ENCODE measurements at regions not wholly inside any gene's neighbourhood (a gene's known extent, or its start where the extent isn't known, plus 50 kb on each side); places are given as distances from the start of the nearest gene placed in this dataset.

DNA sequence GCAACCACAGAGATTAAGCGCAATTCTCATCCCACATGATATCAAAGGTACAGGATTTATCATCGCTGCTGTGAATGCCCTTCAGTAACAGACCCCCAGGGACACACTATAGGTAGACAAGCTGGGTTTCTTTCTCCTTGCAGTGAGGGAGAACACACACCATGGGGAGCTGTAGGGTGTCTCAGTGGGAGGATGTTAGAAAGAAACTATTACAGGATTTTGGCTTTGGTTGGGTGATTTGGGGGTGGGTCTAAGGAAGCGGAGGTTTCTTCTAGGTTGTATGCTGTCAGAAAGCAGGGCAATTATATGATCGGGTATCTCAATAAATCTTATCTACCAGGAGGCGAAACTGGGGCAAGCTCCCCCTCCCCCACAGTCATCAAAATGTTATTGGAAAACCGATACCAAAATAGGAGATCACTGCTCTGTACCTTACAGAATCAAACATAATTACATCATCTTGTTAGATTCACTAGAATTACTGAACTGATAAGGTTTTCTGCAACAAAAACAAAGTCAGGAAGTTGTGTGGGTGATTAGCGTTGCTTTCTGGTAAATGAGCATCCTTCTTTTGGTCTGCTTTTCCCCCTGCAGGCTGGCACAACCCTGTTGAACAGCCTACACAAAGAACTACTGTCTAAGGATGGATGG is 209.7 kb downstream of the TEX36 start:
- H3K4me3 Mint-ChIP-seq, result no peak overlapping the region
- H3K9me3 Mint-ChIP-seq, result no peaks in the 10 kb centered on the region
- no peaks in the 10 kb centered on the region for H3K27me3 Mint-ChIP-seq (ENCODE audit: low read depth)
- H3K36me3 Mint-ChIP-seq (ENCODE audit: low read depth), result no peaks in the 10 kb centered on the region
- H3K4me1 Mint-ChIP-seq (ENCODE audit: low read depth), result peaks cover 2% of the 10 kb centered on the region
- H3K27ac Mint-ChIP-seq, result no peak overlapping the region

DNA sequence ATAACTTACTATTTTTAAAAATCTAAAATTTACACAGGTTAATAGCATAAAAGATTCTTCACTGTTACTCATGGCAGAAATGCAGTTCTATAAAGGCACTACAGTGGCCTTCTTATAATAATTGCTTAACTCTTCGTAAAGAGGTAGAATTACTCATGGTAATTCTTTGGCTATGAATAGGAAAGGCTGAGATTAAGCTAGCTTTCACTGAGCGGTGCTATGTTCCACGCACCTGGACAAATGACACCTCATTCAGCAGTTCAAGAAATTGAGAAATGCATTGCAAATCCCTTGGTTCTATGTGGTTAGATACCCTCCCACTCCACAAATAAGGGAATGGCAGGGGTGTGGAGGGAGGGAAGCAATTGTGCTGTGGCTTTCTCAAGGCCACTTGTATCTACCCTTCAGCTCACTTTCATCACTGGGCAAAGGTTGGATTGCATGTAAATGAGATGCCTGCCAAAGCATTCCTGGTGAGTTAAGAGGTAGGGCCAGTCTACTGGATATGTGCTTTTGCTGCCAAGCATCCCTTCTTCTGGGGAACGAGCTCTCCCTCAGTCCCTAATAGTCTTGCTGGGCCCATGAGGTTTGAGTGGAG is 210.9 kb downstream of the TEX36 start:
- Mint-ChIP-seq H3K4me3 (no peak overlapping the region), H3K27me3 (ENCODE audit: low read depth) (no peaks in the 10 kb centered on the region), H3K27ac (no peak overlapping the region), H3K36me3 (ENCODE audit: low read depth) (no peaks in the 10 kb centered on the region), H3K4me1 (ENCODE audit: low read depth) (peaks cover 2% of the 10 kb centered on the region), H3K9me3 (no peaks in the 10 kb centered on the region)

DNA sequence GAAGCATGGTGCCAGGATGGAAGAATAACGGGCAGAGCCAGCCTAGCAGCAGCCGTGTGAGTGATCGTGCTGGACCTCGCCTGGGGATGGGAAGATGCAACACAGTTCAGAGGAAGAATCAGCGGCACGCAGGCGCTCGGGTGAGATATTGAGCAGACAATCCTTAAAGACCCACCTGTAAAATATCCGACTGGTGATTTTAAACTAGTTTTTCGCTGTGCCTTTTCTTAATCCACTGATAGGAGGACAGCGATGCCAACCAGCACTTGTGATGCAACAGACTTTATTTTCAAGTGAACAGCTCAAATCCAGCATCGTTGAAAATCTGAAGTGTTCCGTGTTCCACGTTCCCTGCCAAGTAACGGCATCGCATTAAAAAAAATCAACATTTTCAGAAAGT is 214.7 kb downstream of the TEX36 start:
- no peak overlapping the region for H3K27ac Mint-ChIP-seq
- no peak overlapping the region for H3K4me3 Mint-ChIP-seq
- no peaks in the 10 kb centered on the region for H3K36me3 Mint-ChIP-seq (ENCODE audit: low read depth)

DNA sequence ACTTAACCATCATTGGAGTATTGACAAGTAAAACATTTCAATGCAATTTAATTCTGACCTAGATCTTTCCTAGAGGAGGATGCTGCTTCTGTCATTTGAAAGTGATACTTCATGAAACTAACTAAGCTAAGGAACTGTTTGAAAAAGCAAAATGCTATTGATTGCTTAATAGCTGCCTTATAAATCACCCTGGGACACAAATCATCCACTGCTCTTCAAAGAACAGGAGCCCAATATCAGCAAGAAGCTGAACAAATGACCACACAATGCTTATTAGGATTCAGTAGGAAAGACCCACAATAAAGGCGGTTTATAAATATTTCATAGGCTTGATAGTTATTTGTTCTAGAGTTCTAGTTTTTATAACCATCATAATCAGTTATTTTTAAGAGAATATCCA is 216.3 kb downstream of the TEX36 start:
- no peaks in the 10 kb centered on the region for H3K9me3 Mint-ChIP-seq
- no peak overlapping the region for H3K4me3 Mint-ChIP-seq
- no peaks in the 10 kb centered on the region for H3K36me3 Mint-ChIP-seq (ENCODE audit: low read depth)
- no peak overlapping the region for H3K27ac Mint-ChIP-seq
- H3K27me3 Mint-ChIP-seq (ENCODE audit: low read depth), result no peaks in the 10 kb centered on the region
- H3K4me1 Mint-ChIP-seq (ENCODE audit: low read depth), result no peaks in the 10 kb centered on the region

More for the DNA sequence above, 214.7 kb downstream of the TEX36 start:
- no peaks in the 10 kb centered on the region for H3K27me3 Mint-ChIP-seq (ENCODE audit: low read depth)
- peaks cover 2% of the 10 kb centered on the region for H3K4me1 Mint-ChIP-seq (ENCODE audit: low read depth)
- no peaks in the 10 kb centered on the region for H3K9me3 Mint-ChIP-seq

DNA sequence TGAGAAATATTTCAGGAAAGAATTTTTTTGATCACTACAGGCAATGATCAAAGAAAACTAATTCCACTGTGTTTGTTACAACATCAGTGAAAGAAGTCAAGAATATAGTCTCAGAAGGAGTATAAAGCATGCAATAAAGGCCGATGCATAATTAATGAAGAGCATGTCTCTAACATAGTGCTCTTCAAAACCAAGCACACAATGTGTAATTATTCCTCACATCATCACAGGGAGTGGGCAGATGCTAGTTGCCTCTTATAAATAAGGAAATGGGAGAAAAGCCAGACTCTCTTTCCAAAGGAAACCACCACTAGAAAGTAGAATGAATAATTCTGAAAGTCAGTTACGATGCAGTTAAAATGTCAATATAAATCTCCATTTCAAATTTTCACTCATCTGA is 220.1 kb downstream of the TEX36 start:
- no peak overlapping the region for H3K4me3 Mint-ChIP-seq
- no peak overlapping the region for H3K27ac Mint-ChIP-seq
- H3K27me3 Mint-ChIP-seq (ENCODE audit: low read depth), result no peaks in the 10 kb centered on the region
- no peaks in the 10 kb centered on the region for H3K36me3 Mint-ChIP-seq (ENCODE audit: low read depth)
- H3K9me3 Mint-ChIP-seq, result no peaks in the 10 kb centered on the region
- no peaks in the 10 kb centered on the region for H3K4me1 Mint-ChIP-seq (ENCODE audit: low read depth)

DNA sequence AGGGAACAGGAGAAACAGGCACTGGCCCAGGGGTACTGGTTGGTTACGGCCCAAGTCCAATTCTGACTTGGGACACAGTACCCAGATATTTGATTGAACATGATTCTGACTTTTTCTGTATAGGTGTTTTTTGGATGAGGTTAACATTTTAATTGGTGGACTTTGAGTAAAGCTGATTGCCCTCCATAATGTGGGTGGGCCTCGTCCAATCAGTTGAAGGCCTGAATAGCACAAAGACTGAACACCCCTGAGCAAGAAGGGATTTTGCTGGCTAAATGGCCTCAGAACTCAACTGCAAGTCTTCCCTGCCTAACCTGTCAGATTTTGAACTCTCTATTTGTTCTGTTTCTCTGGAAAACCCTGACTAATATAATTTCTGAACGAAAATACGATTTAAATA is 222.6 kb downstream of the TEX36 start:
- H3K9me3 Mint-ChIP-seq, result no peaks in the 10 kb centered on the region
- H3K4me3 Mint-ChIP-seq, result no peak overlapping the region
- no peaks in the 10 kb centered on the region for H3K4me1 Mint-ChIP-seq (ENCODE audit: low read depth)
- H3K27ac Mint-ChIP-seq, result no peak overlapping the region
- no peaks in the 10 kb centered on the region for H3K36me3 Mint-ChIP-seq (ENCODE audit: low read depth)
- no peaks in the 10 kb centered on the region for H3K27me3 Mint-ChIP-seq (ENCODE audit: low read depth)

DNA sequence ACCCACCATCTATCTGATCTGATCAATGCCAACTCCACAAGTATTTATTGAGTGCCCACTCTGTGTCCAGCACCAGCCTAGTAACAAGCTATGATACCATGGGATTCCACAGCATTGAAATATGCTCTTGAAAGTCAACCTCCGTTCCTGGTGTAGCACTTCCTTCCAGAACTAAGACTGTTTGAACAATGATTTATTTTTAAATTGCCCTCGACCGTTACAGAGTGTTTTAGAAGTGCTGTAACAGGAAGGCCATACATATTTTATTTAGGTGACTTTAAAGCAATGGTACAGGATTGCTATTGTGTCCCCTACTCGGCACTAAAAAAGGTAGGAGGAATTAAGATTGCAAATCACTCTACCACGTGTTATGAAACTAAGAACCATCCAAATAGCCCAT is 225.6 kb downstream of the TEX36 start:
- Mint-ChIP-seq H3K4me1 (ENCODE audit: low read depth) (no peaks in the 10 kb centered on the region), H3K27me3 (ENCODE audit: low read depth) (no peaks in the 10 kb centered on the region), H3K4me3 (no peak overlapping the region), H3K9me3 (no peaks in the 10 kb centered on the region), H3K27ac (no peak overlapping the region), H3K36me3 (ENCODE audit: low read depth) (no peaks in the 10 kb centered on the region)

DNA sequence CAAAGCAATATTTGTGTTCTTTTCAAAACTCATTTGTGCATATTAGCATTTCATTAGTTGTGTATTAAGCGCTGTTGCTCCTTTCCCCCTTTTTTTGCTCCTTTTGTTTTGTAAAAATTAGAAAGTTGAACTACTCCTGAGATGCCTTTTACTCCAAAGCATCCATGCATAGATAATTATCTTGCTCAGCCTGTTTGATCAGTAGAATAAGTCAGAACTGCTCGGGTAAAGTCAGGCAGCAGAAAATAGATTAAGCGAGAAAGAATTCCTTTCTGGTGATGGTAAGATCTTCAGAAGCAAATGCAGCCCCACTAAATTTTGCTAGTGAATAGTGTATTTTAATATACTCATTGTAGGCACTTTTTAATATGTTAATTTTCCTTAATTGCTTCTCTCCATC is 227.1 kb downstream of the TEX36 start:
- H3K27ac Mint-ChIP-seq, result no peak overlapping the region
- no peaks in the 10 kb centered on the region for H3K9me3 Mint-ChIP-seq
- no peaks in the 10 kb centered on the region for H3K36me3 Mint-ChIP-seq (ENCODE audit: low read depth)
- H3K4me3 Mint-ChIP-seq, result no peak overlapping the region
- H3K4me1 Mint-ChIP-seq (ENCODE audit: low read depth), result no peaks in the 10 kb centered on the region
- H3K27me3 Mint-ChIP-seq (ENCODE audit: low read depth), result no peaks in the 10 kb centered on the region

DNA sequence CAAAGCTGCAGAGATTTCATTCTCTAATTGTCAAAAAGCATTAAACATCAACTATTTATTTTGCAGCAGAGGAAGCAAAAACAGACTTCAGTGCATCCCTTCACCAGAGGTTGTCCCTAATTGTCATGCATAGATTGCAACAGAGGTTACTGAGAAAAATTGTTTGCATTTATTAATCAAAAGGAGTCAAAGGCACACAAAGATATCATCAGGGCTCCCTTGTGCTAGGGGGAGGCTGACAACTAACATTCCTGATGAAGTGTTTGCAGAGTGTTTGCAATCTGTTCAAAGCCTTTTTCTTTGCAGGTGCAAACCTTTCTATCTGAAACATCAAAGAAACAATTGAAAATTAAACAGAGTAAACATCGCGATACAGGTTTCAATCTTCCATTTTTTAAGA is 227.5 kb downstream of the TEX36 start:
- Mint-ChIP-seq H3K27me3 (ENCODE audit: low read depth) (no peaks in the 10 kb centered on the region), H3K9me3 (no peaks in the 10 kb centered on the region), H3K4me3 (no peak overlapping the region), H3K27ac (no peak overlapping the region), H3K4me1 (ENCODE audit: low read depth) (no peaks in the 10 kb centered on the region), H3K36me3 (ENCODE audit: low read depth) (no peaks in the 10 kb centered on the region)

DNA sequence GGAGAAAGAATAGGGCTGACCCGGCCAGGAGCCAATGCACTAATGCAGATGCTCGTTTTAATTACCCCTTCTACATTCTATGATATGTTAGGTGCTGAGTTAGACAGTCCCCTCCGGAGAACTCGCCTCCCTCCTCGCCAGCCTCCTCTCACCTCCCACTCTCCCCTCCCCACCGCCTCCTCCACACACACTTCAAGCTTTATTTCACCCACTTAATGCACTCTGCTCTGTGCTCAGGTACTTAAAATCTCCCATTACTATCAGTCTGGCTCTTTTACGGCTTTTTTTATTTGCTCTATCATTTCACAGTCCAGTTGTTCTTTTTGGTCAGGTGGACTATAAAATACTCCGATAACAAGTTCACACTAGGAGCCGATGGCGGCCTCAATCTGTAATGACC is 231.6 kb downstream of the TEX36 start:
- no peaks in the 10 kb centered on the region for H3K36me3 Mint-ChIP-seq (ENCODE audit: low read depth)
- no peaks in the 10 kb centered on the region for H3K9me3 Mint-ChIP-seq
- no peak overlapping the region for H3K27ac Mint-ChIP-seq
- no peaks in the 10 kb centered on the region for H3K27me3 Mint-ChIP-seq (ENCODE audit: low read depth)
- no peaks in the 10 kb centered on the region for H3K4me1 Mint-ChIP-seq (ENCODE audit: low read depth)
- no peak overlapping the region for H3K4me3 Mint-ChIP-seq

DNA sequence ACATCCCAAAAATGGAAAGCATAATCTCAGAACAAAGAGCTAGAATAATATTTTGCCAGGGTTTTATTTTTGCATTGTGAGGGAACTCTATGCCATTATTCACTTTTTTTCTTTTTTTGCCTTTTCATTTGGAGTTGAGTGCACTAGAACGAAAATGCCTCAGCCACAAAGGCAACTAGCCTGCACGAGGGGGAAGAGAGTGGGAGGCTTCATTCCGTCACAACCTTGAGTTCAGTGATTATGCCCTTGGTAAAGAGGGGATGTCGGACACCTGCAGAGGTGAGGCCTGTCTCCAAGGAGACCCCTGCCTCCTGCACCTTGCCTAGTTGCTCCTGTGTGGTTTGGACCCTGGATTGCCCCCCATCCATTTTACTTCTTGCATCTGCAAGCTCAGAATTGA is 232.7 kb downstream of the TEX36 start:
- Mint-ChIP-seq H3K36me3 (ENCODE audit: low read depth) (no peaks in the 10 kb centered on the region), H3K4me1 (ENCODE audit: low read depth) (no peaks in the 10 kb centered on the region), H3K9me3 (no peaks in the 10 kb centered on the region), H3K4me3 (no peak overlapping the region), H3K27ac (no peak overlapping the region), H3K27me3 (ENCODE audit: low read depth) (no peaks in the 10 kb centered on the region)

DNA sequence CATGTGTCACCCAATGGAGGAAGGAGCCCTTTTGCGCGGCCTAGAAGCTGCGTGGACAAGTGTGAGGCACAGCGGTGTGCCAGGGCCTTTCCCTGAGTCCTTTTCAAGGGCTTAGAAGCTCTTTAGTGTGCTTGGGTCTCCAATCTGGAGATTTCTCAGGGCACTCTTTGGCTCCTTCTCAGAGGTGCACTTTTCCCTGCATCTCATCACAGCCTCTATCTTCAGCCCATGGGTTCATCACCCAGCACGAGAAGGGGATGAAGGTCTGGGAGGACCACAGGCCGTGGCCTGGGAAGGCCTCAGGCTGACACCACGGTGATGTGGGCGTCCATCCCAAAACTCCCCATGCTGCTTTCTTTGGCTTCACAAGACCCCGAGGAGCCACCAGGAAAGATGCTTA is 233.4 kb downstream of the TEX36 start:
- no peaks in the 10 kb centered on the region for H3K36me3 Mint-ChIP-seq (ENCODE audit: low read depth)
- no peaks in the 10 kb centered on the region for H3K4me1 Mint-ChIP-seq (ENCODE audit: low read depth)
- no peaks in the 10 kb centered on the region for H3K27me3 Mint-ChIP-seq (ENCODE audit: low read depth)
- H3K27ac Mint-ChIP-seq, result no peak overlapping the region
- H3K9me3 Mint-ChIP-seq, result no peaks in the 10 kb centered on the region
- no peak overlapping the region for H3K4me3 Mint-ChIP-seq

DNA sequence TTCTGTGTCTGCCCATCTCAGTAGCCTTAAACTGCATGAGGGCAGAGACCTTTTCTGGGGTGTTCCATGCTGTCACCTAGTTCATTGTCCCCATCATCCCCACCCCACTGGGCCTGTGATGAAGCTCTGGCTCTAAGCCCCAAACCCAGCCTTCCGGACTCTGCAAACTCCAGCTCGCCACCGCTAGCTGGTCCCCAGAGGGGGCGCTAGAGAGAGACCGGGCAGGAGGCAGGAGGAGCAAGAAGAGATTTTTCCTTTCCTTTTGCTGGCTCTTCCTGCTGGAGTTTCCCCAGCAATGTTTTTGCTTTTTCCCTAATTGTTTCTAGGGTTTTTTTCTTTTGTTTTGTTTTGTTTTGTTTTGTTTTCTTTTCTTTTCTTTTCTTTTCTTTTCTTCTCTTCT is 234.4 kb downstream of the TEX36 start:
- Mint-ChIP-seq H3K27ac (no peak overlapping the region), H3K27me3 (ENCODE audit: low read depth) (no peaks in the 10 kb centered on the region), H3K9me3 (no peaks in the 10 kb centered on the region), H3K4me3 (no peak overlapping the region), H3K36me3 (ENCODE audit: low read depth) (no peaks in the 10 kb centered on the region), H3K4me1 (ENCODE audit: low read depth) (no peaks in the 10 kb centered on the region)

DNA sequence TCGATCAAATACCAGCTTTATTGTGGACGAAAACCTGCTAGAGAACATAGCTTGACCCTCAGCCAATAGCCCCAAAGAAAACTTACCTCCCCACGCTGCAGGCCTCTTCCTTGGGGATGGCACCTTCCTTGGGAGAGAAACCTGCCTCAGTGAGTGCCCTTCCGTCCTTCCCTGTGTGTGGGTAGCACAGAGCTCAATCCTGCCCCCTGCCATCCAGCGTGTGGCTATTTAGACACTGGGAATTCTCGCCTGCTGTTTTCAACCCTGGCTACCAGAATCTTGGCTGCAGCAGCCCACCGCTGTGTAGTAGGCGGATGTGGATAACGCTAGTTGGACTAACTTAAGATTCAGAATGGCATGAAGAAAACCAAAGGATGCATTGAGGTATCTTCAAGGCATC is 238.2 kb downstream of the TEX36 start:
- H3K9me3 Mint-ChIP-seq, result no peaks in the 10 kb centered on the region
- no peak overlapping the region for H3K4me3 Mint-ChIP-seq
- no peaks in the 10 kb centered on the region for H3K27me3 Mint-ChIP-seq (ENCODE audit: low read depth)
- H3K4me1 Mint-ChIP-seq (ENCODE audit: low read depth), result no peaks in the 10 kb centered on the region
- H3K36me3 Mint-ChIP-seq (ENCODE audit: low read depth), result no peaks in the 10 kb centered on the region
- H3K27ac Mint-ChIP-seq, result no peak overlapping the region

DNA sequence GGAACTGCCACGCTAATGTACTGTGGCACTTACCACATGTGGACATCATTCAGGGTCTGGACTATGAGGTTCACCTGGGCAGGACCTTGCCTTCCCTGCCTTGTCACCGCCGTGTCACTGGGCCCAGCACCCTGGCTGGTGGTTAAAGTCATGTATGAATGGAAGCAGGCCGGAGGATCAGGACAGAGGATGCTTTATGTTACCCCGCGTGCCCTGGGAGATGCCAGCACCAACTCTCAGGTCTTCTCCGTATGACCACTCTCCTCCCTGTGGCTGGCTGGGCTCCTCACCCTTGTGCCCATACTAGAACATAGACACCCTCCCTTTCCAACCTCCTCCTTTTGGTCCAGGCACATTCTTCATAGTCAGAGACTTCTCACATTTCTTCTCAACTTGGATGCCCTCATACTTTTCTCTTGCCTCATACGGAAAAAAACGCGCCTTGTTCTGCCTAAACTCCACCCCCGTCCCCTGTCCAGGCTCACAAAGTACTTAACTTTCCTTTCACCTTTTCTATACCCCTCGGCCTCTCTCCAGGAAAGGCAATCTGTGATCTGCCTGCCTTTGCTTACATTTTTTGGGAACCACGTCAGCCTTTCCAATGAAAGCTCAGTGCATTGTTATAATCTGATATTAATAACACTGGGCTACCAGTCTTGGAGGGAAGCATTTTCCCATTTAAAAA is 240.0 kb downstream of the TEX36 start:
- Mint-ChIP-seq H3K4me1 (ENCODE audit: low read depth) (no peaks in the 10 kb centered on the region), H3K27me3 (ENCODE audit: low read depth) (no peaks in the 10 kb centered on the region), H3K27ac (no peak overlapping the region), H3K4me3 (no peak overlapping the region), H3K36me3 (ENCODE audit: low read depth) (no peaks in the 10 kb centered on the region), H3K9me3 (no peaks in the 10 kb centered on the region)
